ENCODE measurements at regions not wholly inside any gene's neighbourhood (a gene's known extent, or its start where the extent isn't known, plus 50 kb on each side); places are given as distances from the start of the nearest gene placed in this dataset.

GRCh38 chr15:98446083-98446482 is 202.3 kb upstream of the IGF1R start:
- 0% methylated on average over 8 of the region's 8 CpGs for WGBS (ENCODE audit: insufficient coverage, low coverage, missing lambda C conversion rate)
- DNase-seq (ENCODE audit: extremely low read depth in 1 of 4, low spot score in 3 of 4) (no peak), ATAC-seq (no peak), FAIRE-seq (no peak)
- no peaks in the 10 kb centered on the region for H3K79me2 ChIP-seq (ENCODE audit: control insufficient read depth, insufficient read depth, low read length)
- BruUV-seq (replicated peaks), result no TSS peak
- H3K36me3 ChIP-seq (ENCODE audit: control insufficient read depth, insufficient read depth, low read length), result no peaks in the 10 kb centered on the region
- no peaks in the 10 kb centered on the region for H4K20me1 ChIP-seq (replicated peaks; ENCODE audit: control insufficient read depth, insufficient read depth, low read length)
- no peak overlapping the region for H3K27ac ChIP-seq (ENCODE audit: extremely low read depth, low read depth, low read length)
- H3K4me3 ChIP-seq, result no peak overlapping the region
- CTCF ChIA-PET (ENCODE audit: low intra/inter-chr PET ratio), result no interaction called here
- H3K9me1 ChIP-seq (ENCODE audit: control insufficient read depth, insufficient read depth, low read length), result no peaks in the 10 kb centered on the region
- intact Hi-C loops (cut with micrococcal nuclease), result loop anchor here (10.0 kb wide), 1 partner anchor 439 kb away; no protein-coding TSS in a partner anchor
- H3K4me2 ChIP-seq (ENCODE audit: insufficient read depth, low read length), result no peak overlapping the region
- in situ Hi-C loops (cut with MboI), result no loop called here
- H3K9me3 ChIP-seq (replicated peaks; ENCODE audit: control insufficient read depth, insufficient read depth, low read depth, low read length), result no peaks in the 10 kb centered on the region
- POLR2A ChIA-PET, result interaction anchor here (0.5 kb wide), 1 partner anchor 763 kb away, joined by 3 read pairs; no protein-coding TSS in a partner anchor
- no peak overlapping the region for H3K9ac ChIP-seq (ENCODE audit: insufficient read depth in 1 of 2, low read depth in 2 of 2, low read length in 2 of 2)
- H3K4me1 ChIP-seq (replicated peaks in 1 of 2; ENCODE audit: control insufficient read depth in 2 of 2, insufficient read depth in 2 of 2, low read length in 2 of 2), result no peaks in the 10 kb centered on the region
- H2AFZ ChIP-seq (ENCODE audit: low read depth, low read length), result no peak overlapping the region
- peaks cover 0 to 9% of the 10 kb centered on the region in 2 experiments; a peak in 2 of 5 replicates for H3K27me3 ChIP-seq (ENCODE audit: control insufficient read depth in 2 of 2, insufficient read depth in 2 of 2, low read length in 2 of 2)
- TF ChIP-seq ZNF586 (CRISPR knock-in tag; conservative IDR thresholded peaks at IDR 0.05) (no peak), ZNF165 (CRISPR knock-in tag; IDR thresholded peaks at IDR 0.05; ENCODE audit: borderline replicate concordance) (no peak), ZNF444 (CRISPR knock-in tag; IDR thresholded peaks at IDR 0.05) (no peak), RFX5 (IDR thresholded peaks at IDR 0.05; ENCODE audit: low read depth, low read length) (no peak), POLR2B (IDR thresholded peaks at IDR 0.05; ENCODE audit: low read depth, partially characterized antibody) (no peak), USF1 (CRISPR knock-in tag; IDR thresholded peaks at IDR 0.05) (no peak), DIDO1 (tag; IDR thresholded peaks at IDR 0.05; ENCODE audit: low read depth) (no peak), SETDB1 (IDR thresholded peaks at IDR 0.05; ENCODE audit: low read length) (no peak), PCBP1 (IDR thresholded peaks at IDR 0.05; ENCODE audit: low read depth, low read length, poor library complexity, severe bottlenecking) (no peak), ZNF639 (CRISPR knock-in tag; conservative IDR thresholded peaks at IDR 0.05 in 1 of 2, IDR thresholded peaks at IDR 0.05 in 1 of 2) (no peak), OTX1 (CRISPR knock-in tag; IDR thresholded peaks at IDR 0.05) (no peak), CEBPZ (IDR thresholded peaks at IDR 0.05; ENCODE audit: borderline replicate concordance, low read depth, low read length) (no peak), GATAD2A (IDR thresholded peaks at IDR 0.05) (no peak), MCM5 (IDR thresholded peaks at IDR 0.05; ENCODE audit: low read depth) (no peak)
